GM18951 (cell line): ENCODE measurements at regions not wholly inside any gene's neighbourhood (a gene's known extent, or its start where the extent isn't known, plus 50 kb on each side); places are given as distances from the start of the nearest gene placed in this dataset.
A peak's percentile ranks its signal among the peaks of the same experiment; 100 is the strongest.
"Not testable (repeated sequence)": the region's sequence is repeated elsewhere in the genome, so short reads cannot be mapped to it uniquely, and the experiment has no call there.

Experiments used
- POLR2A ChIP-seq: IDR thresholded peaks from 4 replicates; pipeline ENCODE4 v1.6.1; 2011; ENCODE audit warnings: mild to moderate bottlenecking; ENCODE audit not compliant: insufficient read length, insufficient read depth; ENCODE audit errors: extremely low read depth
- in situ Hi-C: fragments of 300-500 bp; cut with MboI; formaldehyde crosslinking; loops from one replicate; pipeline ENCODE4 v1.12.0; 2022; ENCODE audit warnings: low sequenced_read_pairs, mixed read lengths, inconsistent platforms; ENCODE audit not compliant: unreplicated experiment

DNA sequence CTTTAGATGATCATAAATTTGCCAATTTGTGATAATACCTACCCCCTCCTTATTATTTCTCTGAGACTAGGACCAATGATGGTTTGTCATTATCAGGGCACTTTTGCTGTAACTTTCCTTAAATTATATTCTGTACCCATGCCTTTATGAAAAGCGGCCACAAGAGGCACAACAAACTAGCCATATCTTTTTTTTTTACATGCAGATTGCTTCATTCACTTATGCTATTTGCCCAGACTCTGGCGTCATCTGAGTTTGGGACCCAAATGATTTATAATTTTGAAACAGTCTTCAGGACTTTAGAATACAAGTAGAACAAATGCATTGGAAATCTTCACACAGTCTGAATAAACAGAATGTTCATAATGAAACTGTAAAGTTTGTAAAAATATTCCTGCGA lies 408.1 kb downstream of the MAT2B start:
- in situ Hi-C loops: no loop called here
- no peak for TF ChIP-seq POLR2A

DNA sequence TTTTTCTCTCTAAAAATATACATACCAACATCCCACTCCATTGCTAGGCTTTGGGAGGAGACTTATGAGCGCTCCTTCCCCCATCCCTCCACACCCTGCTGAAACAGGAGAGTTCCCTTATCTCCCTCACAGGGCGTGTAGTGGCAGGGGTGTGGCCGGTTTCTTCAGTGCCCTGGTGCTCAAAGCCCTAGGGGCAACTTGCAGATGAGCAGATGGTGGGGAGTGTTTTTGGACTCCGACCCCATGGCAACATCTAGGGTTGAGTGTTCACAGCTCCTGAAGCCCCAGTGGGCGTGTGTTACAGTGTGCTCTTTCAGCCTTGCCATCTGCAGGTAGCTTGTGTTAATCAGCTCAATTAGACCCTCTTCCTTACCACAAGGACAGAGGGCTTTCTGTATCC lies 409.5 kb downstream of the MAT2B start:
- in situ Hi-C loops: no loop called here
- no peak for TF ChIP-seq POLR2A

DNA sequence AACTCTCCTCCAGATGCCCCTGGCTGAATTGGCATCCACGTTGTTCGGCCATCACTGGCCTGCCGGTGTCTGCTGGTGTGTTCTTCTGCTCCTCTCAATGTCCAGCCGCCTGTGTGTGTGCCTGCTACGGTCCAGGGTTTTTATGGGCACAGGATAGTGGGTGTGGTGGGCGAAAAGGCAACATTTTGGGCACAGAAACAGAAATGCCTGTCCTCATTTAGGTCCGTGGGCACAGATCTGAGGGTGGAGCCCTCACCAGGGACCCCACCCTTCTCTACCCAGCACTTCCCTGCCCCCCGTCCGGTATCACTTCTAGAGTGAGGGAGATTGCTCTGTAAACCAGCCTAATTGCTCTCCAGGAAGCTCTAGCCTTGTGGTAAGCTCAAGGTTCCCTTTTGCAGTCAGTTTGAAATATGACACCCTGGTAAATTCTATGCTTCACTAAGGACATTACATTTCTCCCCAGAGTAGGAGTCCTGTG lies 410.1 kb downstream of the MAT2B start:
- peak; percentile 23 for TF ChIP-seq POLR2A
- in situ Hi-C loops: no loop called here

DNA sequence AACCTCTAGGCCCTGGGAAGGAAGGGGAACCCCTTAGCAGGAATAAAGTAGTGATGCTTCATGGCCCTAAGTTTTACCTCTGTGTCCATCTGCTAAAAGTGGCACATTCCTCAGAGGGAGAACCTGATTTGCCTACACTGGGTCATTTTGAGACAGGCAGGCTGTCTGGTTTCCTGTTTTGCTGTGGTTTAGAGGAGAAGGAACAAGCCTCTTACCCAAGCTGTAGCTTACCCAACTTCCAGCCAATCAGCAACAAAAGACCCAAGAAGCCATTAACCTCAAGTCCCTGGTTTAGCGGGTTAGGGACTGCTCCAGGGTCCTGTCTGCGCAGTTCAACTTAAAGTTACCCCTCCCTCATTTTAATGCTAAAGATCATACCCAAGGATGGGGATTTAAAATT lies 411.0 kb downstream of the MAT2B start:
- no peak for TF ChIP-seq POLR2A
- in situ Hi-C loops: no loop called here

DNA sequence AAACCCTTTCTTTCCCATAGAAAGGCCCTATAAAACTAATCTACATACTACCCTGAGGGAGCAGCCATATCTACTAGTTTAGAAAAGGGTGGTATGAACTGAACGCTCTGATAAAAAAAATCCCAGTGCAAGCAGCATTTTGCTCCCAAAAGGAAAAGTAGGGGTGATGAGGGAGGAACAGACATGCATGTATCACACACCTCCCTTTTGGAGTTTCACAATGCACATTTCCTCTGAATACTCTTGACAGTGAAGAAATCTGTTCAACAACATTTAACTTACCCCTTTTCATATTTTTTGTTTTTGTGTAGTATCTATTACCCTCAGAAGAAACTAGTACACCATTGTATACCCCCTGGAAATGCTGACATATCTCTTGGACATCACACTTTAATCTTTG lies 411.4 kb downstream of the MAT2B start:
- TF ChIP-seq POLR2A: no peak
- in situ Hi-C loops: no loop called here

DNA sequence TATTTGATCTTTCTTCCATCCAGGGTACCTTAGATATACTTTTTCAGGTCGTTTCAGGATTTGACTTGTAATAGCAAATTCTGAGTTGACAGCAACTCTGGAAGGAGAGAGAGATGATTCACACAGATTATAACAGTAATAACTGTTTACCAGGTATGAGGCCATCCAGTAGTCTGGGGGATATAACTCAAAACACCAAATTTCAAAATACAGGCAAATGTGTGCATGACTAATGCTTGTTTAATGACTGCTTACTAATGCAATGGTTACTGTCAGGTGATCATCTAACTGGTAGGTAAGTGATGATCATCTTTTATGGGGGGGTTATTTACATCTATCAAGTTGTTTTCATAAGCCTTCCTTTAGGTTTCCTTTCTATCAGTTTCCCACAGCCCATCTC lies 412.3 kb downstream of the MAT2B start:
- TF ChIP-seq POLR2A: no peak
- in situ Hi-C loops: no loop called here

DNA sequence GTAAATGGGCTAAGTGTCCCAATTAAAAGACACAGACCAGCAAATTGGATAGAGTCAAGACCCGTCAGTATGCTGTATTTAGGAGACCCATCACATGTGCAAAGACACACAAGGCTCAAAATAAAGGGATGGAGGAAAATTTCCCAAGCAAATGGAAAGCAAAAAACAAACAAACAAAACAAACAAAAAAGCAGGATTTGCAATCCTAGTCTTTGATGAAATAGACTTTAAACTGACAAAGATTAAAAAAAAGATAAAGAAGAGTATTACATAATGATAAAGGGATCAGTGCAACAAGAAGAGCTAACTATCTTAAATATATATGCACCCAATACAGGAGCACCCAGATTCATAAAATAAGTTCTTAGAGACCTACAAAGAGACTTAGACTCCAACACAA lies 429.6 kb downstream of the MAT2B start:
- in situ Hi-C loops: not testable (repeated sequence)

DNA sequence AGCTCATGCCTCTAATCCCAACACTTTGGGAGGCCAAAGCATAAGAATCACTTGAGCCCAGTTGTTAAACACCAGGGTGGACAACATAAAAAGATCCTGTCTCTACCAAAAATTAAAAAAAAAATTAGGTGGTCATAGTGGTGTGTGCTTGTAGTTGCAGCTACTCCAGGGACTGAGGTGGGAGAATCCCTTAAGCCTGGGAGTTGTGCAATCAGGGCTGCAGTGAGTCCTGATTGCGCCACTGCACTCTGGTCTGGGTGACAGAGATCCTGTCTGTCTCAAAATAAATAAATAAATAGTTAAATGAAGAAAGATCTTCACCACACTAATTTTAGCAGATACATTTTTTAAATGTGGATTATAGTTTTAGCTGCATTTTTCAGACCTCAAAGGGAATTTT lies 433.2 kb downstream of the MAT2B start:
- TF ChIP-seq POLR2A: no peak
- in situ Hi-C loops: no loop called here

DNA sequence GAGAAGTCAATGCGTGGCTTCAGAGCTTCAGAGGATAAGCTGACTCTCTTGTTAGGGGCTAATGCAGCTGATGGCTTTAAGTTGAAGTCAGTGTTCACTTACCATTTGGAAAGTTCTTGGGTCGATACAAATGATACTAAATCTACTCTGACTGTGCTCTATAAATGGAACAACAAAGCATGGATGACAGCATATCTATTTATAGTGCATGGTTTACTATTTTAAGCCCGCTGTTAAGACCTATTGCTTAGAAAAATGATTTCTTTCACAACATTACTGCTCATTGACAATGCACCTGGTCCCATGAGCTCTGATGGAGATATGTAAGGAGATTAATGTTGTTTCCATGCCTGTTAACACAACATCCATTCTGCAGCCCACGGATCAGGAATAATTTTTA lies 435.7 kb downstream of the MAT2B start:
- no peak for TF ChIP-seq POLR2A
- in situ Hi-C loops: no loop called here

DNA sequence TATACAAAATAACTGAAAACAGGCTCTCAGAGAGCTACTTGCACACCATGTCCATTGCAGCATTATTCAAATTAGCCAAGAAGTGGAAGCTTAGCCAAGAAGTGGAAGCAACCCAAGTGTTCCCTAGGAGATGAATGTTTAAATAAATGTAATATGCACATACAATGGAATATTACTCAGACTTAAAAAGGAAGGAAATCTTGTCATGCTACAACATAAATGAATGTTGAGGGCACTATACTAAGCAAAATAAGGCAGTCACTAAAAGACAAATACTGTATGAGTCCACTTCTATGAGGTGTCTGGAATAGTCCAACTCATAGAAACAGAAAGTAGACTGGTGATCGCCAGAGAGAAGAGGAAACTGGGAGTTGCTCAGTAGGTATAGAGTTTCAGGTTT lies 438.1 kb downstream of the MAT2B start:
- no peak for TF ChIP-seq POLR2A
- in situ Hi-C loops: no loop called here

DNA sequence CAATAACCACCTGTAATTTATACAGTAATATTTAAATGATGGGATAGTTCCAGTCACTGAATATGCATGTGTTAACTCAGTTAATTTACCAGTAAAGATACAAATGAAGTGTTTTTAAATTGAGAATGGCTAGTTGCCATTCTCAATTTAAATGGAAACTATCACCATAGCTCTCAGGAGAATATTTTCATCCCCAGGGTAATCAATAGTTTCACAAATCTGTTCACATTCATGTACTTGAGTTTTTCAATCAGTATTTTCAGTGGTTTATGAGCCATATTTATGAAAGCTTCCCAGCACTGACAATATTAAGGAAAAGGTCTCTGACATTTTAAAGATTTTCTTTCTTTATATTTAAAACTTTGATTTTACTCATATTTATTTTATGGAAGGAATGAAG lies 439.3 kb downstream of the MAT2B start:
- no peak for TF ChIP-seq POLR2A
- in situ Hi-C loops: no loop called here

DNA sequence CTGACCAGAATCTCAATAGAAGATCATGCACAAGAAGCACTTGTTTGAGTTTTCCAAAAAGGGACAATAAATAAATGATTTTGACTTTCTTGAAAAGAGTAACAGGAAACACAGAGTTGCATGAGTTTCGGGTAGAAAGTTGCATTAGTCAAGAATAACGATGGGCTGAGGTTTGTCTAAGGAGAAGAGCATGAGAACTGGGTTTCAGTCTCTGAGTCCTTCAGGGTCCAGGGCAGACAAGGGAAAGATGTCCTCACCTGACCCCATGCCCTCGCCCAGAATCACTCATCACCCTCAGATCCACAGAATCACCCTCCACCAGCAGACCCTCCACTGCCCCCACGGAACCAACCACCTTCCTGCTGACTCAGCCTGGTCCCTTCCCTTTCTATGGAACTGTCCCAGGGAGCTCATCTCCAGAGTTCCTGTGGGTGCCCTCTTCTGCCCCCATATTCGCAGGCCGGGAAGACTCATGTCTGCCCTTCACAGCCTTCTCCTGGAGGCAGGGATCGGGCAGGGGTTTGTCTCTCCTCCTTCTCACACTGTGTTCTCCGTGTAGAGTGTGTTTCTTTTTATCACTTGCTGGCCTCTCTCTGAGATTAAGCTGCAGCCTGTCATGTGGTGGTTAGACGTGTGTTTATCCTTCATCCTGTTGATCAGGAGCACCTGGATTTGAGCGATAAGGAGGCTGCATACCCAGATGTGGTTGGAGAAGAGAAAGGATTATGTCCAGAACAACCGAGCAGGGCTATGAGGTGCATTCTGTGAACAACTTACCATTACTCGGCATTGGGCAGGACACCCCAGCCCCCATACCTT lies 442.6 kb downstream of the MAT2B start:
- in situ Hi-C loops: no loop called here
- no peak for TF ChIP-seq POLR2A

DNA sequence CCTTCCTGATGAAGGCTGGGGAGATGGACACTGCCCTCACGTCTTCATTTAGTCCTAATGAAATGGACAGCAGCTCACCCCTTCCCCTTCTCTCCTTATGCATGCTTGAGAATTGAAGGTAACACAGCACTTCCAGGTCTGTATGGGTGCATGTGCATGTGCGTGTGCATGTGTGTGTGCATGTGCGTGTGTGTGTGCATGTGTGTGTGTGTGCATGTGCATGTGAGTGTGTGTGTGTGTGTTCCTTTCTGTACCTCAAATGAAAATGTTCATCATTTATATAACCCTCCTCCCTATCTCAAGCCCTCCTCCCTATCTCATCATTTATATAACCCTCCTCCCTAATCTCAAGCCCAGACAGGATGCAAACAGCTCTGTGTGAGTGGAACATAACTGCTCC lies 444.8 kb downstream of the MAT2B start:
- no peak for TF ChIP-seq POLR2A
- in situ Hi-C loops: no loop called here

DNA sequence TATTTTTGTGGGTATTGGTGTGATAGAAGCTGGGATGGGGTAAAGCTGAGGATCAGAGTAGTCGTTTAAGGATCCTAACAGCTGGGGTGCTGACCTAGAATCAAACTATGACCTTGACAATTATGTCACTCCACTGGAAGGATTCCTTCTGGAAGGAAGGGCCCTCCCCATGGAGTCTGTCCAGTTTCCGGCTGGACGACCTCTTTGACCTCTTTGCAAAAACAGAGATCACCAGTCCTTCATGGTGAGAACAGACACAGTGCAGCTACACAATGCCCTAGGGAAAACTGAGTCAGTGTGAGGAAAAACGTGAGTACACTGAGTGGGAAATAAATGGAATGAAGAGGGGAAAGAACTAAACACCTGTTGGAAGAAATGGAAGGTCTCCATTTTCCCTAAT lies 445.6 kb downstream of the MAT2B start:
- TF ChIP-seq POLR2A: no peak

DNA sequence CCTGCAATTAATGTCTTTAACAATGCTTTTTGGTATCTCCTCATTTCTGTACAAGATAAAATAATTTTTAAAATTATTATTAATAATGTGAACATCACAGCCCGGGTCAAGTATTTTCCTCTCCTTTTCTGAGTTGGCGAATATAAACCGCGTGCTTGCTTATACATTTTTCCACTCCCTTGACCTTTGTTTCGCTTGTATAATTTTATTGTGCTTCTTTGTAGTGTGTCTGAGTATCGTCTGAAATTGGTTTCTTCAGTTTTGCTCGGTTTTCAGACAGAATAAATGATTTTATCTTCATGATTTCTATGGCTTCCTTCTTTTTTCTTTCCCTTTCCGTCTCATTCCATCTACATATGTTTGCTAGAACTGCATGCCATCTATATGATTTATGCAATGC lies 448.5 kb downstream of the MAT2B start:
- in situ Hi-C loops: no loop called here
- no peak for TF ChIP-seq POLR2A

More for the DNA sequence above, 445.6 kb downstream of the MAT2B start:
- in situ Hi-C loops: no loop called here

DNA sequence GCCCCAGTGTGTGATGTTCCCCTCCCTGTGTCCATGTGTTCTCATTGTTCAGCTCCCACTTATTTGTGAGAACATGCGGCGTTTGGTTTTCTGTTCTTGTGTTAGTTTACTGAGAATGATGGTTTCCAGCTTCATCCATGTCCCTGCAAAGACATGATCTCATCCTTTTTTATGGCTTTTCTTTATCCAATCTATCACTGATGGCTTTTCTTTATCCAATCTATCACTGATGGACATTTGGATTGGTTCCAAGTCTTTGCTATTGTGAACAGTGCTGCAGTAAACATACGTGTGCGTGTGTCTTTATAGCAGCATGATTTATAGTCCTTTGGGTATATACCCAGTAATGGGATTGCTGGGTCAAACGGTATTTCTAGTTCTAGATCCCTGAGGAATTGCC lies 455.8 kb downstream of the MAT2B start:
- in situ Hi-C loops: not testable (repeated sequence)
